ENCODE measurements at regions not wholly inside any gene's neighbourhood (a gene's known extent, or its start where the extent isn't known, plus 50 kb on each side); places are given as distances from the start of the nearest gene placed in this dataset.

GRCh38 chr4:18406264-18406663 lies 384.7 kb upstream of the LCORL start:
- intact Hi-C loops (cut with micrococcal nuclease; ENCODE audit: unreplicated experiment) (no loop called here), in situ Hi-C loops (cut with MboI) (no loop called here)
- CTCF ChIA-PET: no interaction called here
- no peak for FAIRE-seq
- Histone ChIP-seq H3K9me3 (replicated peaks; ENCODE audit: control insufficient read depth, insufficient read depth, low read length) (no peaks in the 10 kb centered on the region), H3K27me3 (replicated peaks in 1 of 2; ENCODE audit: control insufficient read depth in 2 of 2, insufficient read depth in 2 of 2, low read length in 1 of 2) (no peaks in the 10 kb centered on the region; a peak in 1 of 4 replicates), H3K4me1 (ENCODE audit: control insufficient read depth, insufficient read depth, low read length) (no peaks in the 10 kb centered on the region), H4K20me1 (ENCODE audit: control insufficient read depth, insufficient read depth) (no peaks in the 10 kb centered on the region), H3K4me2 (ENCODE audit: control insufficient read depth, insufficient read depth) (no peak overlapping the region), H3K9ac (ENCODE audit: control insufficient read depth, insufficient read depth, low read length) (no peak overlapping the region), H3K36me3 (ENCODE audit: control insufficient read depth in 2 of 2, insufficient read depth in 2 of 2, low read length in 1 of 2) (no peaks in the 10 kb centered on the region), H2AFZ (ENCODE audit: control insufficient read depth, low read depth, low read length) (no peak overlapping the region), H3K4me3 (no peak overlapping the region), H3K79me2 (ENCODE audit: control insufficient read depth, insufficient read depth, low read length) (no peaks in the 10 kb centered on the region), H3K27ac (ENCODE audit: control insufficient read depth, insufficient read depth) (no peak overlapping the region)
- SMC1A ChIA-PET (ENCODE audit: uncharacterized antibody, unreplicated experiment): no interaction called here
- DNase-seq (ENCODE audit: low read depth, low spot score): no peak
- no TSS peak for BruUV-seq (replicated peaks)
- RAD21 ChIA-PET (ENCODE audit: unreplicated experiment): no interaction called here
- 0% methylated on average over 1 of the region's 1 CpG for WGBS (ENCODE audit: insufficient coverage, insufficient replicate concordance, low lambda C conversion rate, missing lambda C conversion rate)
- ATAC-seq: no peak
- POLR2A ChIA-PET: interaction anchor here (0.6 kb wide), 1 partner anchor 79 kb away, joined by 3 read pairs; no protein-coding TSS in a partner anchor
- TF ChIP-seq MXI1 (IDR thresholded peaks at IDR 0.05; ENCODE audit: low read depth, low read length) (no peak), BRCA1 (IDR thresholded peaks at IDR 0.05; ENCODE audit: low read depth, low read length) (no peak), ESRRA (IDR thresholded peaks at IDR 0.05; ENCODE audit: low read length) (no peak), RAD51 (IDR thresholded peaks at IDR 0.05) (no peak), CREB1 (IDR thresholded peaks at IDR 0.05; ENCODE audit: low read depth) (no peak), SUPT20H (IDR thresholded peaks at IDR 0.05; ENCODE audit: borderline replicate concordance, control insufficient read depth, low read depth, low read length) (no peak), ZNF384 (IDR thresholded peaks at IDR 0.05; ENCODE audit: borderline replicate concordance, low read depth, low read length) (no peak), CTCF (IDR thresholded peaks at IDR 0.05 in 2 of 3, conservative IDR thresholded peaks at IDR 0.05 in 1 of 3; ENCODE audit: control insufficient read depth in 2 of 3, extremely low read depth in 1 of 3, insufficient read depth in 1 of 3, low read depth in 3 of 3, low read length in 3 of 3) (no peak), WRNIP1 (IDR thresholded peaks at IDR 0.05; ENCODE audit: borderline replicate concordance, low read depth, low read length) (no peak), CREM (IDR thresholded peaks at IDR 0.05; ENCODE audit: low read depth) (no peak)
- TF ChIP-seq, protein P1, sequence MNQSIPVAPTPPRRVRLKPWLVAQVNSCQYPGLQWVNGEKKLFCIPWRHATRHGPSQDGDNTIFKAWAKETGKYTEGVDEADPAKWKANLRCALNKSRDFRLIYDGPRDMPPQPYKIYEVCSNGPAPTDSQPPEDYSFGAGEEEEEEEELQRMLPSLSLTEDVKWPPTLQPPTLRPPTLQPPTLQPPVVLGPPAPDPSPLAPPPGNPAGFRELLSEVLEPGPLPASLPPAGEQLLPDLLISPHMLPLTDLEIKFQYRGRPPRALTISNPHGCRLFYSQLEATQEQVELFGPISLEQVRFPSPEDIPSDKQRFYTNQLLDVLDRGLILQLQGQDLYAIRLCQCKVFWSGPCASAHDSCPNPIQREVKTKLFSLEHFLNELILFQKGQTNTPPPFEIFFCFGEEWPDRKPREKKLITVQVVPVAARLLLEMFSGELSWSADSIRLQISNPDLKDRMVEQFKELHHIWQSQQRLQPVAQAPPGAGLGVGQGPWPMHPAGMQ (IDR thresholded peaks at IDR 0.05; ENCODE audit: borderline replicate concordance): no peak

Measured in GM12878 (cell line).